ENCODE measurements at regions not wholly inside any gene's neighbourhood (a gene's known extent, or its start where the extent isn't known, plus 50 kb on each side); places are given as distances from the start of the nearest gene placed in this dataset.

DNA sequence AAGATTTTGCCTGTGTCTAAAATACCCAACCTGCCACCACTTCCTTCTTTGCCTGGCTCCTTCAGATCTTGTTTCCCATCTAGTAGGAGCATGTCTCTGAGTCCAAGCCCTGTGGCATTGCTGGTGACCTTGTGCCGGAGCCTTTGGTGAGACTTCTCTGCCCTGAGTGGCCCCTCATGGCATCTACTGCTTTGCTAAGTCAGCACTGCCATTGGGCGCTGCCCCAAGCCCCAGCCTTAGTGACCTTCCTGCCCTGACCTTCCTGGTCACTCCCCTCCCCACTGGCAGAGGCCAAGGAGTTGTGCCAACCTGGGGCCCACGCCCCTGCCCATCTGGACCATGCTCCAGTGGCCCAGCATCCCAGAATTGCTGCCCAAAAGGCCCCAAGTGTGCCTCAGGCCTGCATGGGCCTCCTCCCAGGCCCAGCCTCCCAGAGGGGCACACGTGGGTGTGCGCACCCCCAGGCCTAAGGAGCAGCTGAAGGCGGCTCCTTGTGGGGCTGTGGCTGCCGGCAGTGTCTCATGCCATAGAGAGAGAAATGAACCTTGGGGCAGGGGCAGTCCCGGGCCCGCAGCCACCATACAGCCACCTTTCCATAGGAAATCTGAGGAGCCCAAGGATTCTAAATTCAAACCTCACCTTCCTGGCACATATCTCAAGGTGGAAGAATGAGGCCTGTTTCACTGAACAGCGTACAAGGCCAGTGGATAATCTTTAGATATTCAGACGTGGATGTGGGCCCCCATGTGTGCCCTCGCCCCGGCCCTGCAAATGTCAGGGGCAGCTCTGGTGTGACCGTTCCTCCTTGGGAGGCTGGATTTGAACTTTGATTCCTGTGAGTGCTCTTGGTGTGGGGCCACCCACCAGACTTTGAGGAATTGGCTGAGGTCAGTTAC, 100.2 kb upstream of the SLC66A3 start:
- no peaks in the 10 kb centered on the region for H3K4me1 ChIP-seq
- H3K27me3 ChIP-seq = no peaks in the 10 kb centered on the region
- 91 to 94% (median 93%) methylated on average over 9 to 14 of the region's 14 CpGs for WGBS, 4 donors
- no peak for TF ChIP-seq POLR2A (IDR thresholded peaks at IDR 0.05)
- TF ChIP-seq, protein P1, sequence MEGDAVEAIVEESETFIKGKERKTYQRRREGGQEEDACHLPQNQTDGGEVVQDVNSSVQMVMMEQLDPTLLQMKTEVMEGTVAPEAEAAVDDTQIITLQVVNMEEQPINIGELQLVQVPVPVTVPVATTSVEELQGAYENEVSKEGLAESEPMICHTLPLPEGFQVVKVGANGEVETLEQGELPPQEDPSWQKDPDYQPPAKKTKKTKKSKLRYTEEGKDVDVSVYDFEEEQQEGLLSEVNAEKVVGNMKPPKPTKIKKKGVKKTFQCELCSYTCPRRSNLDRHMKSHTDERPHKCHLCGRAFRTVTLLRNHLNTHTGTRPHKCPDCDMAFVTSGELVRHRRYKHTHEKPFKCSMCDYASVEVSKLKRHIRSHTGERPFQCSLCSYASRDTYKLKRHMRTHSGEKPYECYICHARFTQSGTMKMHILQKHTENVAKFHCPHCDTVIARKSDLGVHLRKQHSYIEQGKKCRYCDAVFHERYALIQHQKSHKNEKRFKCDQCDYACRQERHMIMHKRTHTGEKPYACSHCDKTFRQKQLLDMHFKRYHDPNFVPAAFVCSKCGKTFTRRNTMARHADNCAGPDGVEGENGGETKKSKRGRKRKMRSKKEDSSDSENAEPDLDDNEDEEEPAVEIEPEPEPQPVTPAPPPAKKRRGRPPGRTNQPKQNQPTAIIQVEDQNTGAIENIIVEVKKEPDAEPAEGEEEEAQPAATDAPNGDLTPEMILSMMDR (IDR thresholded peaks at IDR 0.05) = no peak
- intact Hi-C loops (cut with DNase I) = no loop called here
- H3K4me3 ChIP-seq = no peak overlapping the region
- DNase-seq (no peak), ATAC-seq (no peak)
- H3K9me3 ChIP-seq = peaks cover 0 to 6% (median 0%) of the 10 kb centered on the region in 12 donors
- H3K36me3 ChIP-seq = no peaks in the 10 kb centered on the region
- no peak overlapping the region for H3K27ac ChIP-seq

DNA sequence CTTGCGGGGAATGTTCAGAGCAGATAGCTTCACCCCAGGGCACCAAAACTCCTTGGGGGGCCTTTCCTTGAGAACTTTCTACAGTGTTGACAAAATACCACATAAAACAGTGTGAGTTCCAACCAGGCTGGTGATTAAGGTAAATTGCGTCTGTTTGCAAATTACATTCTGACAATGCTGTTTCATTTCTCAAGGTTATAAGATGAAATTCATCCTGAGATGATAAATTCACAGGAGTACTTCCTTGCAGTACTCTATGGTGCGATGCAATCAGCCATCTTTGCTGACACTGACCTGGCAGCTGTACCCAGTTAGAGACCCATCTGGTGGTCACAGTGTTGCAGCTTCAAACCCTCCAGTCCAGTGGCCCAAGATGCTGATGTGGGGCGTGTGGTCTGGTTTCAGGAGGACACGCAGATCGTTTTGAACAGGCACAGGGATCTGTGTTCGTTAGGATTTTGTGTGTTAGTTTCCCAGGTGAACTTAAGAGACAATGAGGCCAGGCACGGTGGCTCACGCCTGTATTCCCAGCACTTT, 99.5 kb upstream of the SLC66A3 start:
- TF ChIP-seq, protein P1 (IDR thresholded peaks at IDR 0.05) = no peak
- no peak for TF ChIP-seq POLR2A (IDR thresholded peaks at IDR 0.05)
- Histone ChIP-seq H3K4me1 (no peaks in the 10 kb centered on the region), H3K9me3 (peaks cover 0 to 14% (median 7%) of the 10 kb centered on the region in 12 donors), H3K4me3 (no peak overlapping the region), H3K27me3 (no peaks in the 10 kb centered on the region), H3K27ac (no peak overlapping the region), H3K36me3 (no peaks in the 10 kb centered on the region)
- intact Hi-C loops (cut with DNase I) = no loop called here
- ATAC-seq = no peak
- 88 to 94% (median 92%) methylated on average over 9 of the region's 9 CpGs for WGBS, 4 donors
- DNase-seq = no peak

DNA sequence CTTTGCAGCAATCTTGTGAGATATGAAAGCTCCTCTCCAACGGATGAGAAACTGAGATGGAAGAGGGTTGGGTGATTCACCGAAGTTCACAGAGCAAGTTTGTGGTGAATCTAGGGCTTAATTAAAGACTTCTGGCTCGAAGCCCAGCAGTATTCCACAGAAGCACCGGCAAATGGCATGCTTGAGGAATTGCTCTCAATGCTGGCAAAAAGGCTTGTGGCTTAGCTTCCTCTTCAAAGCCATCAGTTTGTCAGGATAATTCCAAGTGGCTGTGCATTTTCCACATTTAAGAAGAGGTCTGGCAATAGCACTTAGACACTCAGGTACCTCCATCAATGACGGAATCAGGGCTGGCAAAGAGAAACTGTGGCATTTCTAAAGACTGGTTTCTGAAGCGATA, 98.7 kb upstream of the SLC66A3 start:
- H3K27ac ChIP-seq = no peak overlapping the region
- no peaks in the 10 kb centered on the region for H3K36me3 ChIP-seq
- H3K9me3 ChIP-seq = peaks cover 0 to 22% (median 15%) of the 10 kb centered on the region in 12 donors
- TF ChIP-seq, protein P1 (IDR thresholded peaks at IDR 0.05) = no peak
- TF ChIP-seq POLR2A (IDR thresholded peaks at IDR 0.05) = no peak
- intact Hi-C loops (cut with DNase I) = no loop called here
- no peak overlapping the region for H3K4me3 ChIP-seq
- H3K4me1 ChIP-seq = no peaks in the 10 kb centered on the region
- H3K27me3 ChIP-seq = no peaks in the 10 kb centered on the region
- ATAC-seq (no peak), DNase-seq (no peak)
- 55 to 69% (median 66%) methylated on average over 6 of the region's 6 CpGs for WGBS, 4 donors

DNA sequence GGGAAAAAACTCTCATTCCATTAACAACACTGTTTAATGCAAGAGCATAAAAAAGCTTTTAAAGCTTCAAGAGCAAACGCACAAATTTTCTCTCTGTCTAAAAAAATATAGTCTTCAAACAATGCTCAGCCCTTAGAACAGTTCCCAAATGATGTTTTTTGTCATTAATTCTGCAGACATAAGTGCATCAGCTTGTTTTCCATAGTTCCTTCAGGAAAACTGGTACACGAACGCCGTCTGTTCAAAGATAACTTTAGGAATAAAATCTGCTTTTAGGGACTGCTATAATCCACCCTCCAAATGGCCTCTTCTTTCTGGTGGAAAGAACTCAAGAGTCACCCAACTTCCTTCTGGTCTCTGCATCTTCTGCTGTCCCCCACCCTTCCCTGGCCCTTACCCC, 98.2 kb upstream of the SLC66A3 start:
- no peak for ATAC-seq
- WGBS, 4 donors = 83 to 88% (median 86%) methylated on average over 4 of the region's 4 CpGs

More for the DNA sequence above, 98.2 kb upstream of the SLC66A3 start:
- Histone ChIP-seq H3K4me3 (no peak overlapping the region), H3K4me1 (no peaks in the 10 kb centered on the region), H3K27ac (no peak overlapping the region), H3K9me3 (peaks cover 0 to 26% (median 18%) of the 10 kb centered on the region in 12 donors), H3K27me3 (no peaks in the 10 kb centered on the region), H3K36me3 (no peaks in the 10 kb centered on the region)
- no peak for DNase-seq
- intact Hi-C loops (cut with DNase I) = no loop called here
- TF ChIP-seq, protein P1 (IDR thresholded peaks at IDR 0.05) = no peak
- TF ChIP-seq POLR2A (IDR thresholded peaks at IDR 0.05) = no peak

Measured in heart left ventricle (tissue), 16 donors.